ENCODE measurements at regions not wholly inside any gene's neighbourhood (a gene's known extent, or its start where the extent isn't known, plus 50 kb on each side); places are given as distances from the start of the nearest gene placed in this dataset.

DNA sequence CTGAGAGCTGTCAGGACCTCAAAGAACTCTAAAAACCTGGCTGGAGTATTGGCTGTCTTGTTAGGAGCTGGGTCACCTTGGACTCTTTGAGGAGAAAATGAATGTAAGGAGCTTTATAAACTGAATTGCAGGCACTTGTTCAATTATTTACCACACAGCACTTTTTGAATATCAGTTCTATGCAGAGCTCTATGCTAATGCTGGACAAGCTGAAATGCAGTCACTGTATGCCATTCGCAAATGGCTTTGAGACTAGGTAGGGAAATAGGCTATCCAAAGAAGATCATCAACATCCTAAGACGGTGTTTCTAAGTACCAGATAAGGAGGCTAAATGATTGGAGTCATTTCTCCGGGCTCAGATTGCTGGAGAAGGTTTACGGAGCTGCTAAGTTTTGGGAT lies 333.5 kb downstream of the SIPA1L2 start:
- no peak for TF ChIP-seq POLR2A (IDR thresholded peaks at IDR 0.05)
- TF ChIP-seq, protein P1, sequence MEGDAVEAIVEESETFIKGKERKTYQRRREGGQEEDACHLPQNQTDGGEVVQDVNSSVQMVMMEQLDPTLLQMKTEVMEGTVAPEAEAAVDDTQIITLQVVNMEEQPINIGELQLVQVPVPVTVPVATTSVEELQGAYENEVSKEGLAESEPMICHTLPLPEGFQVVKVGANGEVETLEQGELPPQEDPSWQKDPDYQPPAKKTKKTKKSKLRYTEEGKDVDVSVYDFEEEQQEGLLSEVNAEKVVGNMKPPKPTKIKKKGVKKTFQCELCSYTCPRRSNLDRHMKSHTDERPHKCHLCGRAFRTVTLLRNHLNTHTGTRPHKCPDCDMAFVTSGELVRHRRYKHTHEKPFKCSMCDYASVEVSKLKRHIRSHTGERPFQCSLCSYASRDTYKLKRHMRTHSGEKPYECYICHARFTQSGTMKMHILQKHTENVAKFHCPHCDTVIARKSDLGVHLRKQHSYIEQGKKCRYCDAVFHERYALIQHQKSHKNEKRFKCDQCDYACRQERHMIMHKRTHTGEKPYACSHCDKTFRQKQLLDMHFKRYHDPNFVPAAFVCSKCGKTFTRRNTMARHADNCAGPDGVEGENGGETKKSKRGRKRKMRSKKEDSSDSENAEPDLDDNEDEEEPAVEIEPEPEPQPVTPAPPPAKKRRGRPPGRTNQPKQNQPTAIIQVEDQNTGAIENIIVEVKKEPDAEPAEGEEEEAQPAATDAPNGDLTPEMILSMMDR (IDR thresholded peaks at IDR 0.05), result no peak

Measured in Peyer's patch (tissue), 4 donors.